Stimulated activated CD4-positive, alpha-beta T cell treated with anti-CD3 and anti-CD28 coated beads, TNF-alpha, amount 100 ng/mL, for 4 hours (primary cell): ENCODE measurements at regions not wholly inside any gene's neighbourhood (a gene's known extent, or its start where the extent isn't known, plus 50 kb on each side); places are given as distances from the start of the nearest gene placed in this dataset.
"Not testable (repeated sequence)": the region's sequence is repeated elsewhere in the genome, so short reads cannot be mapped to it uniquely, and the experiment has no call there.

Experiments
- DNase-seq, 3 experiments: peaks; one replicate each; pipeline ENCODE4 v3.0.0-alpha.2; 2020; ENCODE audit warnings: low read depth in 3 of 3

- DNase-seq, result no peak
Observed at GRCh38 chr2:145543155-145543554, 1023.2 kb upstream of the ZEB2 start.

- no peak for DNase-seq
Observed at GRCh38 chr2:145541028-145541427, 1021.1 kb upstream of the ZEB2 start.

- DNase-seq, result no peak
Observed at GRCh38 chr2:145538661-145539350, 1018.9 kb upstream of the ZEB2 start.

GRCh38 chr2:145530653-145531052 lies 1010.7 kb upstream of the ZEB2 start:
- DNase-seq, result no peak

GRCh38 chr2:145524836-145525235 lies 1004.9 kb upstream of the ZEB2 start:
- DNase-seq, result no peak

GRCh38 chr2:145524303-145524702 lies 1004.4 kb upstream of the ZEB2 start:
- no peak for DNase-seq

GRCh38 chr2:145519254-145519653 lies 999.3 kb upstream of the ZEB2 start:
- DNase-seq, result not testable (repeated sequence)

- DNase-seq, result no peak
Observed at GRCh38 chr2:145511946-145512345, 992.0 kb upstream of the ZEB2 start.

GRCh38 chr2:145503511-145503910 lies 983.6 kb upstream of the ZEB2 start:
- DNase-seq, result no peak

- DNase-seq, result no peak
Observed at GRCh38 chr2:145501920-145502319, 982.0 kb upstream of the ZEB2 start.

GRCh38 chr2:145495590-145495989 lies 975.7 kb upstream of the ZEB2 start:
- DNase-seq, result no peak

GRCh38 chr2:145494441-145494840 lies 974.5 kb upstream of the ZEB2 start:
- DNase-seq, result no peak

- DNase-seq, result no peak
Observed at GRCh38 chr2:145488571-145488970, 968.7 kb upstream of the ZEB2 start.

GRCh38 chr2:145484448-145485097 lies 964.7 kb upstream of the ZEB2 start:
- no peak for DNase-seq

GRCh38 chr2:145483854-145484253 lies 963.9 kb upstream of the ZEB2 start:
- no peak for DNase-seq

GRCh38 chr2:145481334-145481922 lies 961.5 kb upstream of the ZEB2 start:
- no peak for DNase-seq

GRCh38 chr2:145464866-145465265 lies 944.9 kb upstream of the ZEB2 start:
- no peak for DNase-seq

GRCh38 chr2:145460112-145460511 lies 940.2 kb upstream of the ZEB2 start:
- no peak for DNase-seq

GRCh38 chr2:145431181-145431951 lies 911.4 kb upstream of the ZEB2 start:
- no peak for DNase-seq

GRCh38 chr2:145423809-145424208 lies 903.9 kb upstream of the ZEB2 start:
- no peak for DNase-seq

GRCh38 chr2:145422576-145422975 lies 902.7 kb upstream of the ZEB2 start:
- no peak for DNase-seq

GRCh38 chr2:145421841-145422240 lies 901.9 kb upstream of the ZEB2 start:
- no peak for DNase-seq
